ENCODE measurements at regions not wholly inside any gene's neighbourhood (a gene's known extent, or its start where the extent isn't known, plus 50 kb on each side); places are given as distances from the start of the nearest gene placed in this dataset.

DNA sequence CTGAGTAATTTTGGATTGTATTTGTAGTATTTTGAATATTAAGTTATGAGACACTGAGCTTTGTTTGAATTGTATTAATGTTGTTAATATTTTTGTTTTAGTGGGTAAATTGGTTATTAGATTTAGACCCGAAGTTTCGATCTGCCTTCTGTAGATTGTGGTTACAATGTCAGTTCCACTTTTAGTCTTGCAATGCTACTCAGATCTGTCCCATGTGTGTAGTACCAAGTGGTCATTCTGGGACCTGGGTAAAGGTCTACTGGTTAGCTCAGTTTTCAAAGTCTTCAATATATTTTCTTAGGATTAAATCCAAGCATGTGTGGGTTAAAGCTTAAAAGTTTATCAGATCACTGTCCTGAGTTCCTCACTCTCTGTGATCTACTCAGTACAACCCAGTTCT, 346.5 kb upstream of the PROX1 start:
- Histone ChIP-seq H3K27ac (ENCODE audit: low read length) (no peak overlapping the region), H3K79me2 (ENCODE audit: low read length) (no peaks in the 10 kb centered on the region), H3K9ac (ENCODE audit: low read length) (no peak overlapping the region), H3K4me1 (ENCODE audit: low read length) (no peaks in the 10 kb centered on the region), H3K9me3 (replicated peaks; ENCODE audit: insufficient read depth, low read length) (no peaks in the 10 kb centered on the region; the same call in 1 of the 2 replicates), H3K27me3 (replicated peaks; ENCODE audit: insufficient read depth, low read length) (no peaks in the 10 kb centered on the region), H4K20me1 (ENCODE audit: insufficient read depth, low read length) (no peaks in the 10 kb centered on the region), H3F3A (ENCODE audit: insufficient read depth, low read length) (no peaks in the 10 kb centered on the region), H2AFZ (ENCODE audit: low read length) (no peak overlapping the region), H3K4me2 (ENCODE audit: low read depth, low read length) (no peak overlapping the region), H3K4me3 (ENCODE audit: low read length) (no peak overlapping the region), H3K9me2 (replicated peaks; ENCODE audit: insufficient read depth, low read length) (no peaks in the 10 kb centered on the region), H3K36me3 (replicated peaks; ENCODE audit: insufficient read depth, low read length) (no peaks in the 10 kb centered on the region)
- TF ChIP-seq EZH2 (optimal IDR thresholded peaks at IDR 0.05; ENCODE audit: low read depth, low read length) (no peak), EZH2phosphoT487 (IDR thresholded peaks at IDR 0.05; ENCODE audit: low read length) (no peak)
- TF ChIP-seq, protein P1, sequence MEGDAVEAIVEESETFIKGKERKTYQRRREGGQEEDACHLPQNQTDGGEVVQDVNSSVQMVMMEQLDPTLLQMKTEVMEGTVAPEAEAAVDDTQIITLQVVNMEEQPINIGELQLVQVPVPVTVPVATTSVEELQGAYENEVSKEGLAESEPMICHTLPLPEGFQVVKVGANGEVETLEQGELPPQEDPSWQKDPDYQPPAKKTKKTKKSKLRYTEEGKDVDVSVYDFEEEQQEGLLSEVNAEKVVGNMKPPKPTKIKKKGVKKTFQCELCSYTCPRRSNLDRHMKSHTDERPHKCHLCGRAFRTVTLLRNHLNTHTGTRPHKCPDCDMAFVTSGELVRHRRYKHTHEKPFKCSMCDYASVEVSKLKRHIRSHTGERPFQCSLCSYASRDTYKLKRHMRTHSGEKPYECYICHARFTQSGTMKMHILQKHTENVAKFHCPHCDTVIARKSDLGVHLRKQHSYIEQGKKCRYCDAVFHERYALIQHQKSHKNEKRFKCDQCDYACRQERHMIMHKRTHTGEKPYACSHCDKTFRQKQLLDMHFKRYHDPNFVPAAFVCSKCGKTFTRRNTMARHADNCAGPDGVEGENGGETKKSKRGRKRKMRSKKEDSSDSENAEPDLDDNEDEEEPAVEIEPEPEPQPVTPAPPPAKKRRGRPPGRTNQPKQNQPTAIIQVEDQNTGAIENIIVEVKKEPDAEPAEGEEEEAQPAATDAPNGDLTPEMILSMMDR (IDR thresholded peaks at IDR 0.05; ENCODE audit: low read length), result no peak
- DNase-seq, result no peak

GRCh38 chr1:213643360-213643759, 344.4 kb upstream of the PROX1 start:
- H3K79me2 ChIP-seq (ENCODE audit: low read length), result no peaks in the 10 kb centered on the region
- H3K4me1 ChIP-seq (ENCODE audit: low read length), result no peaks in the 10 kb centered on the region
- H2AFZ ChIP-seq (ENCODE audit: low read length), result no peak overlapping the region
- H3K9ac ChIP-seq (ENCODE audit: low read length), result no peak overlapping the region
- no peak overlapping the region for H3K4me2 ChIP-seq (ENCODE audit: low read depth, low read length)
- TF ChIP-seq EZH2 (optimal IDR thresholded peaks at IDR 0.05; ENCODE audit: low read depth, low read length) (no peak), EZH2phosphoT487 (IDR thresholded peaks at IDR 0.05; ENCODE audit: low read length) (no peak)
- TF ChIP-seq, protein P1 (IDR thresholded peaks at IDR 0.05; ENCODE audit: low read length), result no peak
- no peaks in the 10 kb centered on the region for H3K36me3 ChIP-seq (replicated peaks; ENCODE audit: insufficient read depth, low read length)
- no peak for DNase-seq
- H3K9me2 ChIP-seq (replicated peaks; ENCODE audit: insufficient read depth, low read length), result no peaks in the 10 kb centered on the region
- H3K9me3 ChIP-seq (replicated peaks; ENCODE audit: insufficient read depth, low read length), result no peaks in the 10 kb centered on the region
- no peaks in the 10 kb centered on the region for H4K20me1 ChIP-seq (ENCODE audit: insufficient read depth, low read length)
- H3F3A ChIP-seq (ENCODE audit: insufficient read depth, low read length), result no peaks in the 10 kb centered on the region
- H3K27ac ChIP-seq (ENCODE audit: low read length), result no peak overlapping the region
- H3K4me3 ChIP-seq (ENCODE audit: low read length), result no peak overlapping the region
- no peaks in the 10 kb centered on the region for H3K27me3 ChIP-seq (replicated peaks; ENCODE audit: insufficient read depth, low read length)

- Histone ChIP-seq H3K9me2 (replicated peaks; ENCODE audit: insufficient read depth, low read length) (no peaks in the 10 kb centered on the region), H4K20me1 (ENCODE audit: insufficient read depth, low read length) (no peaks in the 10 kb centered on the region), H3K79me2 (ENCODE audit: low read length) (no peaks in the 10 kb centered on the region), H3K27ac (ENCODE audit: low read length) (no peak overlapping the region), H3K4me3 (ENCODE audit: low read length) (no peak overlapping the region), H3K27me3 (replicated peaks; ENCODE audit: insufficient read depth, low read length) (no peaks in the 10 kb centered on the region), H3F3A (ENCODE audit: insufficient read depth, low read length) (no peaks in the 10 kb centered on the region), H3K9me3 (replicated peaks; ENCODE audit: insufficient read depth, low read length) (no peaks in the 10 kb centered on the region), H3K36me3 (replicated peaks; ENCODE audit: insufficient read depth, low read length) (no peaks in the 10 kb centered on the region), H3K4me2 (ENCODE audit: low read depth, low read length) (no peak overlapping the region), H2AFZ (ENCODE audit: low read length) (no peak overlapping the region), H3K9ac (ENCODE audit: low read length) (no peak overlapping the region), H3K4me1 (ENCODE audit: low read length) (no peaks in the 10 kb centered on the region)
- no peak for DNase-seq
- TF ChIP-seq EZH2 (optimal IDR thresholded peaks at IDR 0.05; ENCODE audit: low read depth, low read length), result no peak
- TF ChIP-seq, protein P1 (IDR thresholded peaks at IDR 0.05; ENCODE audit: low read length), result no peak
- TF ChIP-seq EZH2phosphoT487 (IDR thresholded peaks at IDR 0.05; ENCODE audit: low read length), result no peak
These were observed 339.7 kb upstream of the PROX1 start for GRCh38 chr1:213647864-213648650.

Data from MM.1S (cell line).